ENCODE measurements at regions not wholly inside any gene's neighbourhood (a gene's known extent, or its start where the extent isn't known, plus 50 kb on each side); places are given as distances from the start of the nearest gene placed in this dataset.

- TF ChIP-seq CTCF (IDR thresholded peaks at IDR 0.05) (no peak), POLR2A (IDR thresholded peaks at IDR 0.05) (no peak)
These were observed 972.8 kb downstream of the DTWD2 start for GRCh38 chr5:118015511-118015910.
